Activated CD8-positive, alpha-beta memory T cell treated with anti-CD3 and anti-CD28 coated beads, Interleukin-2, amount 50 U/mL, for 4 hours (primary cell): ENCODE measurements at regions not wholly inside any gene's neighbourhood (a gene's known extent, or its start where the extent isn't known, plus 50 kb on each side); places are given as distances from the start of the nearest gene placed in this dataset.
"Not testable (repeated sequence)": the region's sequence is repeated elsewhere in the genome, so short reads cannot be mapped to it uniquely, and the experiment has no call there.

ENCODE experiments used
- DNase-seq: peaks from one replicate; pipeline ENCODE4 v3.0.0-alpha.2; 2020

GRCh38 chr15:22241451-22241850 lies 161.1 kb downstream of the OR4M2 start:
- DNase-seq: no peak

DNA sequence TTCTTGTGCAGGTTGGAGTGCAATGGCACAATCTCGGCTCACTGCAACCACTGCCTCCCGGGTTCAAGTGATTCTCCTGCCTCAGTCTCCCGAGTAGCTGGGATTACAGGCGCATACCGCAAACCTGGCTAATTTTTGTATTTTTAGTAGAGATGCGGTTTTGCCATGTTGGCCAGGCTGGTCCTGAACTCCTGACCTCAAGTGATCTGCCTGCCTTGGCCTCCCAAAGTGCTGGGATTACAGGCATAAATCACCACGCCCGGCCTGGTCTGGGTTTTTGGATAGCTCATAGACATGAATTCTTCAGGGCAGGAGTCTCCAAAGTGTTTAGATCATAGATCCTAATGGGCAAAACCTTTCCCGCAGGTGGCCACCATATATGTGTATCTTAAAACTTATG lies 162.0 kb downstream of the OR4M2 start:
- not testable (repeated sequence) for DNase-seq

GRCh38 chr15:22243440-22244130 lies 163.3 kb downstream of the OR4M2 start:
- DNase-seq: no peak

- DNase-seq: not testable (repeated sequence)
These were observed 169.2 kb downstream of the OR4M2 start for GRCh38 chr15:22249511-22249910.

DNA sequence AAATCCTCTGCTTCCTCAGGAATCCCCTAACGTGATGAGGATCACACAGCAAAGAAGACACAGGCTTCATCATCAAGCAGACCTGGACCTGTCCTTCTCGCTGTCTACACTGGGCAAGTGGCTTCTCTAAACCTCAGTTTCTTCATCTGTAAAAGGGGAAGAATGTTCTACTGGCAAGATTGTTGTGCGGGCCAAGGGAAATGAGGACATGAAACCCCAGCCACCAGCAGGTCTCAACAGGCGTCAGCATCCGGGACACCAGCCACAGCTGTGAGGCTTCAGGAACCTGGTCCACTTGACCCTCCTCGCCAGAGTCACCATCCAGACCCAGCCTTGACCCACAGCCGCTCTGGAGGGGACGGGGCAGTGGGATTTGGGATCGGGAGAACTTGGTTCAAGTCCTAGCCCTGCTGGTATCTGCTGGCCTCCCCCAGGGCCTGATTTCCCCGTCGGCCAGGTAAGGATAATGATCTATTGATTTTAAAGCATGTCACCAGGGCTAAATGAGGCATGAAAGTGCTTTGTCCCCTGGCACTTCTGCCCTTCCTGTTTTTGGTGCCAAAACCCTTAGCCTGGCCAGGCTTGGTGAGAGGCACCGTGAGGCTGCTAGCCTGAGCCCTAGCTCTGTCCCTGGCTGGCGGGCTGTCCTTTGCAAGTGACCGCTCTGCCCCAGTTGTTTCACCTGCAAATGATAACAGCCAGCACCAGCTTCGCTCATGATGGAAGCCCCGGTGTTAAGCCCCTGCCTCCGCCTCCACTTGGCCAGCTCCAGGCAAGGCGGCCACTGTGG lies 170.4 kb downstream of the OR4M2 start:
- DNase-seq: not testable (repeated sequence)

DNA sequence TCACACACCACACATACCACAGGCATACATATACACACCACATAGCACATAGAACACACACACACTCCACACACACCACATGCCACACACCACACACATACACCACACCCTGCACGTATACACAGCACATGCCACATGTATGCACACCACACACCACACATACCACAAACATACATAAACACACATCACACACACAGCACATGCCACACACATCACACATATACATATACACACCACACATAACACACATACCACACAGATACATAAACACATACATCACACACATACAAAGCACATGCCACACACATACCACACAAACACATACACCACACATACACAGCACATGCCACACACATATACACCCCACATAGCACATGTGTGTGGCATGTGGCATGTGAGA lies 171.1 kb downstream of the OR4M2 start:
- no peak for DNase-seq

- not testable (repeated sequence) for DNase-seq
These were observed 171.7 kb downstream of the OR4M2 start for GRCh38 chr15:22252047-22252446.

DNA sequence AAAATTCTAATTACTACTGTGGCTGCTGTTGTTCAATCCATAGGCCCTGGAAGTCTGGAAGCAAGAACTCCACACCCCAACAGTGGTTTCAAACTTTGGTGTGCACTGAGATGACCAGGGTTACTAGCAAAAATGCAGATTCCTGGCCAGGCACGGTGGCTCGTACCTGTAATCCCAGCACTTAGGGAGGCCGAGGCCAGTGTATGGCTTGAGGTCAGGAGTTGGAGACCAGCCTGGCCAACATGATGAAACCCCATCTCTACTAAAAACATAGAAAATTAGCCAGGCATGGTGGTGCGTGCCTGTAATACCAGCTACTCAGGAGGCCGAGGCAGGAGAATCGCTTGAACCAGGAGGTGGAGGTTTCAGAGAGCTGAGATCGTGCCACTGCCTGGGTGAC lies 172.2 kb downstream of the OR4M2 start:
- DNase-seq: not testable (repeated sequence)

DNA sequence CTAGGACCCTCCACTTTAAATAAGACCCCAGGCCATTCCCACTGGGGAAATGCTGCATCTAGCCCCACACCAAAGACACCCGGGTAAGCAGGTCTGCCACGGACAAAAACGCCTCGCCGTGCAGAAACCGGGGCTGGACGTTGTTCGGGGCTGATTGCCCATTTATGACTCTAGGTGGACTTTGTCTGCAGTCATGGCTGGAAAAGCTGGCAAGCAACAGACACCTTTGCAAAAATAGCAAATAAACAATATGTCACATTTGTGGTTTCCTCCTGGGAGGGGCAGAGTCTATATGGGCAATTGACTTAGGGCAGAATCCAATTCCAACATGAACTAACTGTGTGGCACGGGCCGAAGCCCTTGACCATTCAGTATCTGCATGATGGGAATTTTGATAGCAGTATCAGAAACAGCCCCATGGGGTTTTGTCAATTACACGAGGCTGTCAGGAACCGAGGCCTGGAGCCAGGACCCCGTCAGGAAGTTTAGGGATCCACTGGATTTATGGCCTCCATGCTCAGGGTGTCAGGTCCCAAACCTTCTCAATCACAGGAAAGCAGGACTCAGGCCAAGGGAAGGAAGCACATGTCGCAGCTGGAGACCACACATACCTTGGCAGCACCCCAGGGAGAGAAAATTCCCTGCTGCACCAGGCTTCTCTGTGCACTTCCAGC lies 172.8 kb downstream of the OR4M2 start:
- not testable (repeated sequence) for DNase-seq

GRCh38 chr15:22253676-22254408 lies 173.5 kb downstream of the OR4M2 start:
- DNase-seq: no peak

- DNase-seq: not testable (repeated sequence)
These were observed 174.2 kb downstream of the OR4M2 start for GRCh38 chr15:22254409-22255045.

- not testable (repeated sequence) for DNase-seq
These were observed 175.3 kb downstream of the OR4M2 start for GRCh38 chr15:22255606-22256005.

DNA sequence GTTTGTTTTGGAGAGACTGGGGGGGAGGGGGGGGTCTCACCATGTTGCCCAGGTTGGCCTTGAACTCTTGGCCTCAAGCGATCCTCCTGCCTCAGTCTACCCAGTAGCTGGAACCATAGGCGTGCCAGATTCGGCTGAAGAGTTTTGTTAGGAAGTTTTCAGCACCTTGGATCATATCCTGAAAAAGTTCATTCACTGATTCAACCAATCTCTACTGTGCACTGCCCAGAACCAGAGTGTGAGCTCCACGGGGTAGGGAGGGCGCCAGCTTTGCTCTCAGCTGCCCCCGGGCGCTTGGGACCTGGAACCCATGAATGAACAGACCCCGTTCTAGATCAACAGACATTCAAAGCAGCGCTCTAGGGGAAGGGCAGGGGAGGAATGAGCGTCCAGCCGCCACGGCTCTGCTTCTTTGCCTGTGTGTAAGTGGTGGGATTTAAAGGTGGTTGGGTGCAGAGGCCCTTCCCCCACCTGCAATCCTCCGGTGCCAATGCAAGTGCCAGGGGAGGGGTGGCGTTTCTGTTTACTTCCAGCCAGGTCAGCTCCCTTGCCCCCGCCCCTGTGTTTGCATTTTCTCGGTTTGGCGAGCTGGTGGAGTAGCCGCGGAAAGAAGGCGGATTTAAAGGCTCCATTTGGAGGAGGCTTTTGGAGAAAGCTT lies 176.2 kb downstream of the OR4M2 start:
- not testable (repeated sequence) for DNase-seq

GRCh38 chr15:22257047-22258008 lies 177.0 kb downstream of the OR4M2 start:
- no peak for DNase-seq

- DNase-seq: no peak
These were observed 177.7 kb downstream of the OR4M2 start for GRCh38 chr15:22258009-22258397.

DNA sequence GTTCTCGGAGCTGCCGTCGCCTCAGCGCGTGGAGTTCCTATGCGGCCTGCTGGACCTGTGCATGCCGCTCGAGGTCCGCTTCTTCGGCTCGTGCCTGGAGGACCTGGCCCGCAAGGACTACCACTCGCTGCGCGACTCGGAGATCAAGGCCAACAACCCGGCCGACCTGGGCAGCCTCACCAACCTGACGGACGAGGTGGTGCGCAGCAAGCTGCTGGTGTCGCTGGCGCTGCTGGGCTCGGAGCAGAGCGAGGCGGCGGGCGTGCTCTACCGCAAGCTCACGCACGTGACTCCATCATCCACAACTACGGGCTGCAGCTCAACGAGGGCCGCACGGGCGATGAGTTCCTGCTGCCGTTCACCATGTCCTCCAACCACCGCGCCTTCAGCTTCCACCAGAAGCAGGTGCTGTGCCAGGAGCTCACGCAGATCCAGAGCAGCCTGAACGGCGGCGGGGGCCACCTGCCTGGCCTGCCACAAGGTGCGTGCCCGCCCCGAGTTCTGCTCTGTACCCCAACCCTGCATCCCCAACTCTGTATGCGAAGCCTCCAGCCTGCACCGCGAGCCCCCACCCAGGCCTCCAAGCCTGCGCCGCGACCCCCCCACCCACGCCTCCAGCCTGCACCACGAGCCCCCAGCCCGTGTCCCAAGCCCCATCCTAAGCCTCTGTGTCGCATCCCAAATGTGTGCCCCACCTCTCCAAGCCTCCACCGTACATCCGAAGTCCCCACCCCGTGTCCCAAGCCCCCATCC lies 178.2 kb downstream of the OR4M2 start:
- no peak for DNase-seq

GRCh38 chr15:22259151-22259750 lies 178.9 kb downstream of the OR4M2 start:
- not testable (repeated sequence) for DNase-seq

DNA sequence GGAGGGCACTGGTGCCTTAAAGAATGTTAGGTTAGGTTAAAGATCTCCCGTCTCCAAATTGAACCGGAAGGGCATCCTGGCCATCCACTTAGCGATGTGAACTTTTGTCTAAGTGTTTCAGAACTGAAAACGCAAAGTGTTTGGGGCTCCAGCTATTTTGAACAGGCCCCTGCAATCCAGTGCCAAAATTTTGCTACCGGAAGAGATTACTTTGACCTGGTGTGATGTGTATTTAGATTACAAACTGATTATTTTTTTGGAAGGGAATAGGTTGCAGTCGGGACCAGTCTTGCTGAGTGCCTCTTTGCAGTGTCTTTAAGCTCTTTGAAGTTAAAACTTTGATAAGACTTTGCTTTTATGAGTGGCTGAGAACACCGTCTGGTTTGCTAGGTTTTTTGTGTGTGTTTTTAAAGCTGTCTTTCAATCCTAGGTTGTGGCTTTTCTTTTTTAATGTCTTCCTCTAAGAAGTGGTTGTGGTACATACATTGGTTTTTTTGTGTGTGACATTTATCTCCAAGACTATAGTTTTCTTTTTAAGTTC lies 179.6 kb downstream of the OR4M2 start:
- no peak for DNase-seq

GRCh38 chr15:22262613-22263020 lies 182.3 kb downstream of the OR4M2 start:
- no peak for DNase-seq
